GM19452 (cell line): ENCODE measurements at regions not wholly inside any gene's neighbourhood (a gene's known extent, or its start where the extent isn't known, plus 50 kb on each side); places are given as distances from the start of the nearest gene placed in this dataset.
"Not testable (repeated sequence)": the region's sequence is repeated elsewhere in the genome, so short reads cannot be mapped to it uniquely, and the experiment has no call there.

ENCODE experiments used
- ATAC-seq: cut with Tn5 transposase; IDR thresholded peaks from one replicate; pipeline ENCODE4 v1.9.1; 2021; ENCODE audit not compliant: unreplicated experiment

GRCh38 chr9:95680306-95680705 is 163.5 kb upstream of the PTCH1 start:
- ATAC-seq, result not testable (repeated sequence)

GRCh38 chr9:95679874-95680273 is 163.1 kb upstream of the PTCH1 start:
- no peak for ATAC-seq

GRCh38 chr9:95678759-95679158 is 162.0 kb upstream of the PTCH1 start:
- no peak for ATAC-seq

- no peak for ATAC-seq
These were observed 153.4 kb upstream of the PTCH1 start for GRCh38 chr9:95670122-95670521.

- no peak for ATAC-seq
These were observed 152.5 kb upstream of the PTCH1 start for GRCh38 chr9:95669253-95669652.

- no peak for ATAC-seq
These were observed 151.0 kb upstream of the PTCH1 start for GRCh38 chr9:95667789-95668188.

- ATAC-seq, result no peak
These were observed 150.0 kb upstream of the PTCH1 start for GRCh38 chr9:95666785-95667155.

GRCh38 chr9:95666096-95666784 is 149.5 kb upstream of the PTCH1 start:
- no peak for ATAC-seq

- no peak for ATAC-seq
These were observed 136.5 kb upstream of the PTCH1 start for GRCh38 chr9:95653246-95653645.

GRCh38 chr9:95650720-95651119 is 133.9 kb upstream of the PTCH1 start:
- no peak for ATAC-seq

GRCh38 chr9:95649801-95650213 is 133.0 kb upstream of the PTCH1 start:
- ATAC-seq, result no peak

- ATAC-seq, result no peak
These were observed 131.5 kb upstream of the PTCH1 start for GRCh38 chr9:95648225-95648624.

GRCh38 chr9:95645992-95646391 is 129.2 kb upstream of the PTCH1 start:
- ATAC-seq, result no peak

- no peak for ATAC-seq
These were observed 128.8 kb upstream of the PTCH1 start for GRCh38 chr9:95645579-95645978.

- no peak for ATAC-seq
These were observed 127.6 kb upstream of the PTCH1 start for GRCh38 chr9:95644377-95644776.

- ATAC-seq, result no peak
These were observed 126.8 kb upstream of the PTCH1 start for GRCh38 chr9:95643619-95644018.

GRCh38 chr9:95642189-95642588 is 125.4 kb upstream of the PTCH1 start:
- no peak for ATAC-seq

- ATAC-seq, result no peak
These were observed 124.8 kb upstream of the PTCH1 start for GRCh38 chr9:95641586-95641985.

- no peak for ATAC-seq
These were observed 123.6 kb upstream of the PTCH1 start for GRCh38 chr9:95640336-95640735.

- ATAC-seq, result no peak
These were observed 119.4 kb upstream of the PTCH1 start for GRCh38 chr9:95635986-95636671.

GRCh38 chr9:95634536-95634935 is 117.8 kb upstream of the PTCH1 start:
- ATAC-seq, result no peak

GRCh38 chr9:95634114-95634513 is 117.3 kb upstream of the PTCH1 start:
- no peak for ATAC-seq

- ATAC-seq, result no peak
These were observed 112.8 kb upstream of the PTCH1 start for GRCh38 chr9:95629585-95629984.
